ENCODE measurements at regions not wholly inside any gene's neighbourhood (a gene's known extent, or its start where the extent isn't known, plus 50 kb on each side); places are given as distances from the start of the nearest gene placed in this dataset.

- H3K27me3 Mint-ChIP-seq (ENCODE audit: low read depth) = peaks cover 4% of the 10 kb centered on the region
These were observed 364.1 kb downstream of the TNS3 start for GRCh38 chr7:47217570-47218360.

GRCh38 chr7:47217086-47217485 lies 364.8 kb downstream of the TNS3 start:
- H3K36me3 Mint-ChIP-seq = no peaks in the 10 kb centered on the region
- no peak for DNase-seq (ENCODE audit: low spot score)
- CTCF ChIA-PET = no interaction called here
- TF ChIP-seq ARID4B (CRISPR knock-in tag; IDR thresholded peaks at IDR 0.05; ENCODE audit: borderline replicate concordance) = no peak
- TF ChIP-seq, protein P1, sequence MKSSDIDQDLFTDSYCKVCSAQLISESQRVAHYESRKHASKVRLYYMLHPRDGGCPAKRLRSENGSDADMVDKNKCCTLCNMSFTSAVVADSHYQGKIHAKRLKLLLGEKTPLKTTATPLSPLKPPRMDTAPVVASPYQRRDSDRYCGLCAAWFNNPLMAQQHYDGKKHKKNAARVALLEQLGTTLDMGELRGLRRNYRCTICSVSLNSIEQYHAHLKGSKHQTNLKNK (CRISPR knock-in tag; IDR thresholded peaks at IDR 0.05) = no peak
- no peak for TF ChIP-seq ETV6 (CRISPR knock-in tag; IDR thresholded peaks at IDR 0.05)
- no peak for TF ChIP-seq ELF4 (CRISPR knock-in tag; IDR thresholded peaks at IDR 0.05; ENCODE audit: low read depth)
- TF ChIP-seq TCF7 (CRISPR knock-in tag; IDR thresholded peaks at IDR 0.05; ENCODE audit: low read depth) = no peak
- no peak for TF ChIP-seq MXD4 (CRISPR knock-in tag; IDR thresholded peaks at IDR 0.05; ENCODE audit: borderline replicate concordance)
- POLR2A ChIA-PET = no interaction called here
- ATAC-seq = no peak
- peaks cover 11% of the 10 kb centered on the region for H3K9me3 Mint-ChIP-seq
- 0 out of 2 replicates have a peak, but pooled peaks cover 2% of the 10 kb centered on the region for H3K4me1 Mint-ChIP-seq
- no peak overlapping the region for H3K27ac Mint-ChIP-seq
- no peak overlapping the region for H3K4me3 Mint-ChIP-seq
- H3K27me3 Mint-ChIP-seq (ENCODE audit: low read depth) = peaks cover 9% of the 10 kb centered on the region

More at GRCh38 chr7:47217570-47218360, 364.1 kb downstream of the TNS3 start:
- Mint-ChIP-seq H3K36me3 (no peaks in the 10 kb centered on the region), H3K4me1 (no peaks in the 10 kb centered on the region), H3K27ac (no peak overlapping the region), H3K9me3 (peaks cover 7% of the 10 kb centered on the region; the same call in 1 of the 2 replicates), H3K4me3 (no peak overlapping the region)
- CTCF ChIA-PET = no interaction called here
- POLR2A ChIA-PET = no interaction called here
- DNase-seq (ENCODE audit: low spot score) = no peak
- TF ChIP-seq ZNF423 (CRISPR knock-in tag; IDR thresholded peaks at IDR 0.05) (no peak), ZNF232 (CRISPR knock-in tag; IDR thresholded peaks at IDR 0.05) (no peak)
- no peak for ATAC-seq

DNA sequence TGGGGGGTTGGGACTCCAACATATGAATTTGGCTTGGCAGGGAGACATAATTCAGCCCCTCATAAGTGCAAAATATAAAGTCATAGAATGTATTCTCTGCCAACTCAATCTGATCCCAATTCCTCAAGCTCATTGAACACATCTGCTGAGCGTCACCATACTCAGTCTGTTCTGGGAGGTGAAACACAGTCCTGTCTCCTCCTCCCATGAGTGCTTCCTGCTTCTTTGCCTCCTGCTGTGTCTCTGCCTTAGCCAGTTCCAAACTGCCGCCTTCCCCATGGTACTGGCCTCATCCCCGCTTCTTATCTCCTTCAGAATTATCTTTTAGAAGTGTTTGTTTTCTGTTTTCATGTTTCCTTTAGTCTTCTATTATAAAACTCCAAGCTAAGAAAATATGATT lies 365.5 kb downstream of the TNS3 start:
- ChIA-PET POLR2A (no interaction called here), CTCF (no interaction called here)
- Mint-ChIP-seq H3K4me3 (no peak overlapping the region), H3K9me3 (peaks cover 13% of the 10 kb centered on the region), H3K27ac (no peak overlapping the region), H3K4me1 (peaks cover 8% of the 10 kb centered on the region), H3K36me3 (no peaks in the 10 kb centered on the region), H3K27me3 (ENCODE audit: low read depth) (peaks cover 14% of the 10 kb centered on the region)
- ATAC-seq (no peak), DNase-seq (ENCODE audit: low spot score) (no peak)
- TF ChIP-seq IRF2 (CRISPR knock-in tag; IDR thresholded peaks at IDR 0.05; ENCODE audit: borderline replicate concordance, low read depth) (no peak), FOXJ3 (CRISPR knock-in tag; IDR thresholded peaks at IDR 0.05; ENCODE audit: borderline replicate concordance) (no peak), OVOL2 (CRISPR knock-in tag; IDR thresholded peaks at IDR 0.05; ENCODE audit: borderline replicate concordance) (no peak), GABPB1 (CRISPR knock-in tag; IDR thresholded peaks at IDR 0.05) (no peak), NR2C2 (CRISPR knock-in tag; IDR thresholded peaks at IDR 0.05) (no peak), GTF2I (CRISPR knock-in tag; conservative IDR thresholded peaks at IDR 0.05) (no peak), ZNF317 (CRISPR knock-in tag; IDR thresholded peaks at IDR 0.05; ENCODE audit: borderline replicate concordance, low read depth) (no peak), FOXP1 (CRISPR knock-in tag; IDR thresholded peaks at IDR 0.05; ENCODE audit: borderline replicate concordance) (no peak), ETV6 (CRISPR knock-in tag; IDR thresholded peaks at IDR 0.05) (no peak), CREM (CRISPR knock-in tag; IDR thresholded peaks at IDR 0.05) (no peak), TCF7 (CRISPR knock-in tag; IDR thresholded peaks at IDR 0.05; ENCODE audit: low read depth) (no peak), SP1 (CRISPR knock-in tag; conservative IDR thresholded peaks at IDR 0.05) (no peak), NR1H2 (CRISPR knock-in tag; IDR thresholded peaks at IDR 0.05) (no peak), SMAD4 (CRISPR knock-in tag; IDR thresholded peaks at IDR 0.05) (no peak), MYBL2 (CRISPR knock-in tag; IDR thresholded peaks at IDR 0.05) (no peak), TP53 (CRISPR knock-in tag; IDR thresholded peaks at IDR 0.05) (no peak), JUN (CRISPR knock-in tag; IDR thresholded peaks at IDR 0.05) (no peak), CBFB (CRISPR knock-in tag; IDR thresholded peaks at IDR 0.05; ENCODE audit: low read depth) (no peak), ZNF425 (CRISPR knock-in tag; conservative IDR thresholded peaks at IDR 0.05) (no peak), JAZF1 (CRISPR knock-in tag; IDR thresholded peaks at IDR 0.05) (no peak)
